Activated CD8-positive, alpha-beta T cell treated with anti-CD3 and anti-CD28 coated beads for 36 hours (primary cell): ENCODE measurements at regions not wholly inside any gene's neighbourhood (a gene's known extent, or its start where the extent isn't known, plus 50 kb on each side); places are given as distances from the start of the nearest gene placed in this dataset.

Experiments
- ATAC-seq: fragments of 200-7000 bp; cut with Tn5 transposase; one replicate; pipeline ENCODE4 v1.10.0; 2021; ENCODE audit warnings: mild to moderate bottlenecking, moderate library complexity
- CTCF ChIA-PET: fragments of 350-600 bp; sonication (Branson Sonifier 250); formaldehyde crosslinking; loops from one replicate; lab custom pipeline; 2021; ENCODE audit warnings: antibody characterized with exemption; lab: Charles Lee
- POLR2A ChIA-PET: fragments of 350-600 bp; sonication (Branson Sonifier 250); formaldehyde crosslinking; loops from one replicate; lab custom pipeline; 2021; ENCODE audit warnings: antibody characterized with exemption; lab: Charles Lee
- DNase-seq: peaks from one replicate; pipeline ENCODE4 v3.0.0-alpha.2; 2020
- H3K27ac Mint-ChIP-seq: one replicate; pipeline ENCODE4 v1.8.0; 2021; ENCODE audit warnings: mild to moderate bottlenecking, mixed read lengths
- H3K27me3 Mint-ChIP-seq: one replicate; pipeline ENCODE4 v1.8.0; 2021; ENCODE audit warnings: mixed read lengths
- H3K36me3 Mint-ChIP-seq: one replicate; pipeline ENCODE4 v1.8.0; 2021; ENCODE audit warnings: low read depth, mixed read lengths
- H3K4me1 Mint-ChIP-seq: one replicate; pipeline ENCODE4 v1.8.0; 2021; ENCODE audit warnings: low read depth, mixed read lengths
- H3K4me3 Mint-ChIP-seq: one replicate; pipeline ENCODE4 v1.8.0; 2021; ENCODE audit warnings: mild to moderate bottlenecking, moderate library complexity, mixed read lengths
- H3K9me3 Mint-ChIP-seq: one replicate; pipeline ENCODE4 v1.8.0; 2021; ENCODE audit warnings: mixed read lengths
- intact Hi-C: fragments of 100-400 bp; cut with micrococcal nuclease; formaldehyde crosslinking; loops from one replicate; pipeline ENCODE4 v1.10.0; 2022
- TF ChIP-seq, protein P1 (sequence below): fragments of 200-600 bp; IDR thresholded peaks from one replicate; pipeline ENCODE4 v1.8.0; 2022; ENCODE audit warnings: antibody characterized with exemption, mild to moderate bottlenecking

DNA sequence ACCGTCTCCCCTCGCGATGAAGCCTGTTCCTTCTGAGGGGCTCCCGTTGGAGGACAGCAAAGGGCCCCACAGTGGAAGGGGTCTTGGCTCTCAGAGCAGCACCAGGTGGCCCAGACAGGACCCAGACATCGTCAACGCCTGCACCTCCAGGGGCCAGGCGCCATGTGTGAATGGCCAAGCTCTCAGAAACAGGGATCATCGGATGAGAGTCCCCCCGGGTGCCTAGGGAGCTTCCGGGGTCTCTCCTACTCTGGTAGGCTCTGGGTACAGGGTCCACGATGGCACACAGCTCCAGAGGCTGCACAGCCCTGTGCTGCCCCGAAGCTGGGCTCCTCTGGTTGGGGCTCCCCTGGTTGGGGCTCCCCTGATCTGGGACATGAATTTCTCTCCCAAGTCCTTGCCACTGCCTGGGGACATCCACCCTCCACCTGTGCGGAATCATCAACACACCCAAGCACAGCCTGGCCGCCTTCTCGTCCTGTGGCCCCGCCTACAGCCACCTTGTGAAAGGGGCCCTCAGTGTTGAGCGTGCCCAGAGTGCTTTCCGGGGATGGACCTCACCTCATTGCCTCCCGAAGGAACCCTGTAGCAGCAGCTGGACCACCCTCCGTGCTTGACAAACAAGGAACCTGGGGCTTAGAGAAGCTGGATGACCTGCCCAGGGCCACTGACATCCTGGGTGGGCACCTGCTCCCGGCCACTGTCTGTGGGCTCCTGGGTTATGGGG, 929.0 kb downstream of the BRD1 start:
- Mint-ChIP-seq H3K9me3 (no peaks in the 10 kb centered on the region), H3K4me3 (no peak overlapping the region), H3K36me3 (no peaks in the 10 kb centered on the region), H3K27me3 (peaks cover 13% of the 10 kb centered on the region), H3K27ac (no peak overlapping the region), H3K4me1 (no peaks in the 10 kb centered on the region)
- TF ChIP-seq, protein P1, sequence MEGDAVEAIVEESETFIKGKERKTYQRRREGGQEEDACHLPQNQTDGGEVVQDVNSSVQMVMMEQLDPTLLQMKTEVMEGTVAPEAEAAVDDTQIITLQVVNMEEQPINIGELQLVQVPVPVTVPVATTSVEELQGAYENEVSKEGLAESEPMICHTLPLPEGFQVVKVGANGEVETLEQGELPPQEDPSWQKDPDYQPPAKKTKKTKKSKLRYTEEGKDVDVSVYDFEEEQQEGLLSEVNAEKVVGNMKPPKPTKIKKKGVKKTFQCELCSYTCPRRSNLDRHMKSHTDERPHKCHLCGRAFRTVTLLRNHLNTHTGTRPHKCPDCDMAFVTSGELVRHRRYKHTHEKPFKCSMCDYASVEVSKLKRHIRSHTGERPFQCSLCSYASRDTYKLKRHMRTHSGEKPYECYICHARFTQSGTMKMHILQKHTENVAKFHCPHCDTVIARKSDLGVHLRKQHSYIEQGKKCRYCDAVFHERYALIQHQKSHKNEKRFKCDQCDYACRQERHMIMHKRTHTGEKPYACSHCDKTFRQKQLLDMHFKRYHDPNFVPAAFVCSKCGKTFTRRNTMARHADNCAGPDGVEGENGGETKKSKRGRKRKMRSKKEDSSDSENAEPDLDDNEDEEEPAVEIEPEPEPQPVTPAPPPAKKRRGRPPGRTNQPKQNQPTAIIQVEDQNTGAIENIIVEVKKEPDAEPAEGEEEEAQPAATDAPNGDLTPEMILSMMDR: no peak
- ChIA-PET POLR2A (no interaction called here), CTCF (no interaction called here)
- intact Hi-C loops: no loop called here
- ATAC-seq: no peak
- no peak for DNase-seq

DNA sequence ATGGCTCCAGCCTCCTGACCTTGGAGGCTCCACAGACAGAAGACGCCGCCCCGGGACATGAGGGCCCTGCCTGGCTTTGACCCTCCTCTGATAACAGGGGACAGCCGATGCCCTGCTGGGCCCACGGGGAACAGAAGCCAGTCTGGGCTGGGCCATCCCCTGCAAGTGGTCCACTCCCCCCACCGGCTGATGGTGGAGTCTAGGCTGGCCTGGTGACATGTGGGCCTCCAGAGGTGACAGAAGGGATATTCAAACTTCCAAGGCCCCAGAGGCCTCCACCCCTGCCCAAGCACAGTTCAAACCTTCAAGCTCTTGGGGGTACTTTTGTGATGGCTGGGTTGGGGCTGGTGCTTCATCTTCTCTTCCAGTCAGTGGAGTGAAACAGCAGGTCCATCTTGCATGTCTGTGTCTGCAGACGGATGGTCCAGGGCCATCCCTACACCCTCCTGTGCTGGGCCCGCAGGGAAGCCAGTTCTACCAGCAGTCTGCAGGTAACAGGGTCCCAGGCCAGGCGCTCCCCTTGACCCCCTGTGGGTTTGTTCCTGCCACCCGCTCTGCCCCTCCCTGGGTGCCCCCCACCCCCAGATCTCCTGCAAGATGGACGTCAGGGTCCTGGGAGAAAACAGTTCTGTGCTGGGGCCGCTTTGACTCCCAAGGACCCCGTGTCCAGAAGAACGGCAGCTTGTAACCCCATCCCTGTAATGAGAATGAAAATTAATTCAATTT, 929.9 kb downstream of the BRD1 start:
- H3K9me3 Mint-ChIP-seq: no peaks in the 10 kb centered on the region
- CTCF ChIA-PET: no interaction called here
- no peak overlapping the region for H3K4me3 Mint-ChIP-seq
- ATAC-seq (no peak), DNase-seq (no peak)
- no peaks in the 10 kb centered on the region for H3K4me1 Mint-ChIP-seq
- H3K36me3 Mint-ChIP-seq: no peaks in the 10 kb centered on the region
- TF ChIP-seq, protein P1: no peak
- H3K27me3 Mint-ChIP-seq: peaks cover 12% of the 10 kb centered on the region
- intact Hi-C loops: no loop called here
- POLR2A ChIA-PET: no interaction called here
- no peak overlapping the region for H3K27ac Mint-ChIP-seq

DNA sequence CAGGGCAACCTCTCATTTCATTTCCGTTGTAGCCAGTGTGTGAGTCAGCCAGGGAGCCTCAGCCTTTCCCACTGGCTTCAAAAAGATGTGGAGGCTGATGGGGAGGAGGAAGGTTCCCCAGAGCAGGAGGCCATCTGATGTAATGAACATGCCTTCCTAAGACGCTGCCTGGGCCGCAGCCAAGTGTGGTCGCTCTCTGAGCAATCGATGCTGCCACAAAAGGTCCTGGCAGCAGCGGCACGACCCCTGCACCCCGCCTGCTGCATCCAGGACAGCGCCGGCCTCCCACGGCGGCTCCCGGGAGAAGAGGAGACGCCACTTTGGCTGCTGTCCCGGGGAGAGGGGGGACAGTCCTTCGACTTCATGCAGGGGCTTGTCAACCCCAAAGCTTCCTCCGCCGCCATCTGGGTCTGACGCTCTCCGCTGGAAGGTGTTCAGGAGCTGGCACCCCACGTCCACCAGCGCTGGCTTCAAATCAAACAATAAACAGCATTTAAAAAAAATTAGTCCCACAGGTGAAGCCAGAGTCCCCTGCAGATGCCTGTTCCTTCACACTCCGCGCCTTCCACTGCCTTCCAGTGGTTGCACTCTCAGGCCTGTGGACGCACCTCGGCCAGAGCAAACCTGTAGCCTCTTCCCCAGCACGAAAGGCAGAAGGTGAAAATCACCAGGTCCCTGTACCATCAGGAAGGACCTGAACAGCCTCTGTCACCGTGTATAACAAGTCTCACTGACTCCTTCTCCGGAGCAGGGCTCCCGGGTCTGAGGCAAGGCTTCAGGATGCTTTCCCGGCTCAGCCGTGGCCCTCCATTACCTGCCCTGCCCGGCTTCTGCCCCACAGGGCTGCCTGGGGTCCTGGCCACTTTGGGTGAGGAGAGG, 930.7 kb downstream of the BRD1 start:
- H3K9me3 Mint-ChIP-seq: no peaks in the 10 kb centered on the region
- TF ChIP-seq, protein P1: no peak
- H3K36me3 Mint-ChIP-seq: no peaks in the 10 kb centered on the region
- H3K27me3 Mint-ChIP-seq: peaks cover 13% of the 10 kb centered on the region
- CTCF ChIA-PET: no interaction called here
- H3K27ac Mint-ChIP-seq: no peak overlapping the region
- H3K4me3 Mint-ChIP-seq: no peak overlapping the region
- DNase-seq (no peak), ATAC-seq (no peak)
- intact Hi-C loops: no loop called here
- H3K4me1 Mint-ChIP-seq: no peaks in the 10 kb centered on the region
- POLR2A ChIA-PET: no interaction called here

DNA sequence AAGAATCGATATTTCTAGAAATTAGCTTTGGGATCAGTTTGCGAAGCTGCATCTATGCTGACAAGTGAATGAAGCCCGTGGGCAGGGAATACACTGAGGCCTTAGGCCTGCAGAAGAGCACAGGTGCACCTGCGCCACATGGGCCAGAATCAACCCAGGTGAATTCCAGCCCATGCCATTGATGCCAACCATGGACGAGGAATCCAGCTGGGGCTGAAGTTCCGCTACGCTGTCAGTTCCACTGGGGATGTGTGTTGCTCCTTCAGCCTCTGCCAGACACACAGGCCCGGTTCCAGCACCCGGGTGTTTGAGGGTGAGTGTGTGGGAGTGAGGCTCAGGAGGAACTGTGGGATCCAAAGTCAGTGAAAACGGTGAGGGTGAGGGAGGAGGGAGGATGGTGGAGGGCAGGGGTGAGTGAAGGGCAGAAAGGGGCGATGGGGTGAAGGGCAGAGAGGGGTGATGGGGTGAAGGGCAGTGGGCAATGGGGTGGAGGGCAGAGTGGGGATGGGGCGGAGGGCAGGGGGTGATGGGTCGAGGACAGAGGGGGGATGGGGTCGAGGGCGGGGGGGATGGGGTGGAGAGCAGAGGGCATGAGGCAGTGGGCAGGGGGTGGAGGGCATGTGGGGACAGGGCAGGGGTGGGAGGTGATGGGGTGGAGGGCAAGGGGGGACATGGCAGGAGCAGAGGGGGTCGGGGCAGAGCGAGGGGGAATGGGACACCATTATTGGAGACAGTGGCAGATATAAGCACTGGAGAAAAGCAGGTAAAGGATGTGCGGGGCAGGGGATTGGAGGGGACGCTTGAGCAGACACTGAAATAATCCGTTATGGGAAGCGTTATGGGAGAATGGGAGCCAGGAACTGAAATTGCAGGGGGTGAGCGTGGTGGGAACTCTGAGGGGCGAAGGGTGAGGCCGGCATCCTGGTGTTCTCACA, 931.6 kb downstream of the BRD1 start:
- Mint-ChIP-seq H3K36me3 (no peaks in the 10 kb centered on the region), H3K9me3 (no peaks in the 10 kb centered on the region), H3K4me3 (no peak overlapping the region), H3K27me3 (peaks cover 12% of the 10 kb centered on the region), H3K27ac (no peak overlapping the region), H3K4me1 (no peaks in the 10 kb centered on the region)
- ChIA-PET POLR2A (no interaction called here), CTCF (no interaction called here)
- ATAC-seq (no peak), DNase-seq (no peak)
- intact Hi-C loops: no loop called here
- TF ChIP-seq, protein P1: no peak
